GM13976 (cell line): ENCODE measurements at regions not wholly inside any gene's neighbourhood (a gene's known extent, or its start where the extent isn't known, plus 50 kb on each side); places are given as distances from the start of the nearest gene placed in this dataset.

ENCODE experiments used
- DNase-seq: peaks from one replicate; pipeline ENCODE4 v3.0.0; 2012; ENCODE audit warnings: low spot score
- in situ Hi-C: fragments of 300-500 bp; cut with MboI; formaldehyde crosslinking; loops from one replicate; pipeline ENCODE4 v1.12.0; 2022; ENCODE audit warnings: low sequenced_read_pairs, mixed read lengths, inconsistent platforms; ENCODE audit not compliant: unreplicated experiment
- TF ChIP-seq, protein P1 (sequence below): IDR thresholded peaks from 2 replicates; pipeline ENCODE4 v1.5.1; 2012; ENCODE audit warnings: borderline replicate concordance, mild to moderate bottlenecking; ENCODE audit not compliant: insufficient read depth; ENCODE audit errors: extremely low read depth, missing control alignments, control extremely low read depth

DNA sequence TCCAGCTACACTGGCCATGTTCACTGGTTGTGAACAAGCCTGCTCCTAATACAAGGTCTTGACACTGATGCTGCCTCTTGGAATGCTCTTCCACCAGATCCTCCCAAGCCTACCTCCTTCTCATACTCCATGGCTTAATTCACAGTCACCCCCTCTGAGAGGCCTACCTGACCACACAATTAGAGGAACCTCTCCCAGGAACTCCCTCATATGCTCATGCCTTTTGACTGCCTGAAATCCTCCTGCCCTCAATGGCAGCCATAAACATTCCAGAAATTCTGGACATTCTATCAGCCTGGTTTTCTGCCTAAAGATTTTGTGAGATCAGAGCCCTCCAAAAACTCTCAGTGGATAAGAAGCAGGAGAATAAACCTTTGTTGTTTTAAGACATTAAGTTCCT, 340.2 kb downstream of the C12orf75 start:
- in situ Hi-C loops, result no loop called here
- no peak for DNase-seq
- TF ChIP-seq, protein P1, sequence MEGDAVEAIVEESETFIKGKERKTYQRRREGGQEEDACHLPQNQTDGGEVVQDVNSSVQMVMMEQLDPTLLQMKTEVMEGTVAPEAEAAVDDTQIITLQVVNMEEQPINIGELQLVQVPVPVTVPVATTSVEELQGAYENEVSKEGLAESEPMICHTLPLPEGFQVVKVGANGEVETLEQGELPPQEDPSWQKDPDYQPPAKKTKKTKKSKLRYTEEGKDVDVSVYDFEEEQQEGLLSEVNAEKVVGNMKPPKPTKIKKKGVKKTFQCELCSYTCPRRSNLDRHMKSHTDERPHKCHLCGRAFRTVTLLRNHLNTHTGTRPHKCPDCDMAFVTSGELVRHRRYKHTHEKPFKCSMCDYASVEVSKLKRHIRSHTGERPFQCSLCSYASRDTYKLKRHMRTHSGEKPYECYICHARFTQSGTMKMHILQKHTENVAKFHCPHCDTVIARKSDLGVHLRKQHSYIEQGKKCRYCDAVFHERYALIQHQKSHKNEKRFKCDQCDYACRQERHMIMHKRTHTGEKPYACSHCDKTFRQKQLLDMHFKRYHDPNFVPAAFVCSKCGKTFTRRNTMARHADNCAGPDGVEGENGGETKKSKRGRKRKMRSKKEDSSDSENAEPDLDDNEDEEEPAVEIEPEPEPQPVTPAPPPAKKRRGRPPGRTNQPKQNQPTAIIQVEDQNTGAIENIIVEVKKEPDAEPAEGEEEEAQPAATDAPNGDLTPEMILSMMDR, result no peak

- DNase-seq, result no peak
- TF ChIP-seq, protein P1, result no peak
- in situ Hi-C loops, result no loop called here
These were observed 341.2 kb downstream of the C12orf75 start for GRCh38 chr12:105671720-105672119.

GRCh38 chr12:105672121-105672975, 341.9 kb downstream of the C12orf75 start:
- in situ Hi-C loops, result no loop called here
- TF ChIP-seq, protein P1, result no peak
- DNase-seq, result no peak

- TF ChIP-seq, protein P1, result no peak
- DNase-seq, result no peak
- in situ Hi-C loops, result no loop called here
These were observed 344.6 kb downstream of the C12orf75 start for GRCh38 chr12:105674871-105675699.

GRCh38 chr12:105676694-105677093, 346.2 kb downstream of the C12orf75 start:
- TF ChIP-seq, protein P1, result no peak
- in situ Hi-C loops, result no loop called here
- no peak for DNase-seq

GRCh38 chr12:105677672-105678071, 347.2 kb downstream of the C12orf75 start:
- TF ChIP-seq, protein P1, result no peak
- in situ Hi-C loops, result no loop called here
- no peak for DNase-seq
